ENCODE measurements at regions not wholly inside any gene's neighbourhood (a gene's known extent, or its start where the extent isn't known, plus 50 kb on each side); places are given as distances from the start of the nearest gene placed in this dataset.

GRCh38 chr22:46092670-46093410 lies 57.5 kb upstream of the PPARA start:
- TF ChIP-seq GATA2 (IDR thresholded peaks at IDR 0.05; ENCODE audit: low read depth, low read length) = no peak
- TF ChIP-seq GATA3 (IDR thresholded peaks at IDR 0.05; ENCODE audit: low read depth, low read length) = no peak

Measured in SH-SY5Y (cell line).